ENCODE measurements at regions not wholly inside any gene's neighbourhood (a gene's known extent, or its start where the extent isn't known, plus 50 kb on each side); places are given as distances from the start of the nearest gene placed in this dataset.

DNA sequence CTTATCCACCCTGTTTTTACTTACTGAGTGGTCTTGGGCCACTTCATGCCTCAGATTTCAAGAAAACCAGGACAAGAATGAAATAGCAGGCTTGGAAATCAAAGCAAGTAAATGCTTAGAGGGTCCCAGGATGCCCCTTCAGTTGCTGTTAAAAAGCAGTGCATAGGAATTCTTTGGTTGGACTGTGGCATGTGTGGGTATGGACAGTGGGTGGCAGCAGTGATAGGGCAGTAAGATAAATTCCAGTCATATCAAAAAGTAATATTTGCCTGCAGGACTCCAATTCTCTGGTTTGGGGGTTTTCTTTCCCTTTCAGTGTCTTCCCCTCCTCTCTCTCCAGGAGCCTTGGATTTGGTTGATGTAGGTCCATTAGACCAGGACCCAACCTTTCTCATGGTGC, 306.7 kb upstream of the CLINT1 start:
- Histone ChIP-seq H3K27ac (ENCODE audit: low read length) (no peak overlapping the region), H3K36me3 (ENCODE audit: insufficient read depth, low read depth, low read length) (no peaks in the 10 kb centered on the region), H3K9me3 (ENCODE audit: insufficient read depth, low read depth, low read length) (no peaks in the 10 kb centered on the region), H3K27me3 (ENCODE audit: insufficient read depth, low read length) (no peaks in the 10 kb centered on the region), H3K4me3 (ENCODE audit: low read length) (no peak overlapping the region), H3K4me1 (ENCODE audit: insufficient read depth, low read length) (no peaks in the 10 kb centered on the region), H3K9ac (ENCODE audit: low read depth, low read length) (no peak overlapping the region)

DNA sequence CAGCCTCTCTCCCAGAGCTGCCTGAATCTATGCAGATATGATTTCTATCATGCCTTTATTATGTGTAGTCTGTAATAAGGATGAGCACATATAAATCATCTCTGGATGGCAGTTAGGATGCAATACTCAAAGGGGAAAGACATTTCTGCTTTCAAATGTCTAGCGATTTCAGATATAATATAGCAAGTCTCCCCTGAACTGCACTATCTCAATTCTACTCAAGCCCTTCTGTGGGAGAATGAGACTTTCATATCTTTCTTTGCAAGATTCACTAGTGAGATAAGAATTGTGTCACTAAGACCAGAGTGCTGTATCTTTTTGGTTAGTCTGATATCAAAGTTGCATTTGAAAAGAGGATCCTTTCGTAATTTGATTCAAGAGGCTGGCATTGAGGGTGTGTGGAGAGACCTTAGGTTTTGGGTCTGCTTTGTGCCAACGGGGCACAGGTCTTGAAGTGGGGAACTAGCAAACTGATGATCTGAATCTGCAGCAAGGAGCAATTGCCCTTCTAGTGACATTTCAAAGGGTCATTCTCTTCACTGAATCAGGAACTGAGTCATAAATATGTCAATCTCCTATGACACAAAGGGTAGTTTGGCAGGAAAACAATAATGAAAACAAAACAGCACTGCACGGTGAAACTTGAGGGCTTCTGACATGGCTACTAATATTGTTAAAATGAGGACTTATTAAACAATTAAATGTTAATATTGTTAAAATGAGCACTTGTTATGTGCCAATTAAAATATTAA, 305.5 kb upstream of the CLINT1 start:
- H3K27ac ChIP-seq (ENCODE audit: low read length): no peak overlapping the region
- no peaks in the 10 kb centered on the region for H3K4me1 ChIP-seq (ENCODE audit: insufficient read depth, low read length)
- no peaks in the 10 kb centered on the region for H3K27me3 ChIP-seq (ENCODE audit: insufficient read depth, low read length)
- no peak overlapping the region for H3K4me3 ChIP-seq (ENCODE audit: low read length)
- no peaks in the 10 kb centered on the region for H3K9me3 ChIP-seq (ENCODE audit: insufficient read depth, low read depth, low read length)
- no peak overlapping the region for H3K9ac ChIP-seq (ENCODE audit: low read depth, low read length)
- H3K36me3 ChIP-seq (ENCODE audit: insufficient read depth, low read depth, low read length): no peaks in the 10 kb centered on the region

DNA sequence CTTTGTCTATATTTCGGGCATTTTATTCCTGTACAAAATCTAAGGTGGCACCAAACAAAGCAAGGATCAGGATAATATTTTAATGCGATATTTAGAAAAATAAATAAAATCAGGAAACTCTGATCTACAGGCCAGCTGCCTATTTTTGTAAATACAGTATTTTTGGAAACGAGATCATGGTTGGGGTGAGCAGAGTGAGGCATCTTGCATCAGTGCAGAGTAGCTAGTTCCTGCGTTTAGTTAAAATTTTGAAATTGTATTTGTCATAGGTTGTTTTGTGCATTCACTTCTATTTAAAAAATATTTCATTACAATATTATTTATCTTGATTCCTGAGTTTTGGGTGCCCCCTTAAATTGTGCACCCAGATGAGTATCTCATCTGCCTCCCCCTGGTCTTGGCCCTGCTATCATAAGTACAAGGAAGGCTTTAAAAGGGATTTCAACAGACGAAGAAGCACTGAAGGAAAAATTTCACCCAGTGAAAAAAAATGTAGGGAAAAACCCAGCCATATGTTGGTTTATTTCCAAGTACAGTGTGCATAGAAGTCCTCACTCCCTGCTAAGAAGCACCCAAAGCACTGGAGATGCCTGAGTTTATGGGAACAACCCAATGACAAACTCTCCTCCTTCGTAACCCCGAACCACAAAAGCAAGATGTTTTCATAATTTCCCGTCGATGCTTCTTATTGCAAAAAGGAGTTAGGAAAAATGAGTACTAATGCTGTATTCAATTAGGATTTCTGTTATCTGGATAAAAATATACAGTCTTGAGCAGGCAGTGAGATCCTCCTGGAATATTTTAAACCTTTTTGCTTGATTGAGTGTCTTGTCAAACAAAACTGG, 304.7 kb upstream of the CLINT1 start:
- H3K9me3 ChIP-seq (ENCODE audit: insufficient read depth, low read depth, low read length): no peaks in the 10 kb centered on the region
- no peaks in the 10 kb centered on the region for H3K36me3 ChIP-seq (ENCODE audit: insufficient read depth, low read depth, low read length)
- H3K27me3 ChIP-seq (ENCODE audit: insufficient read depth, low read length): no peaks in the 10 kb centered on the region
- H3K9ac ChIP-seq (ENCODE audit: low read depth, low read length): no peak overlapping the region
- no peaks in the 10 kb centered on the region for H3K4me1 ChIP-seq (ENCODE audit: insufficient read depth, low read length)
- H3K27ac ChIP-seq (ENCODE audit: low read length): no peak overlapping the region
- no peak overlapping the region for H3K4me3 ChIP-seq (ENCODE audit: low read length)

DNA sequence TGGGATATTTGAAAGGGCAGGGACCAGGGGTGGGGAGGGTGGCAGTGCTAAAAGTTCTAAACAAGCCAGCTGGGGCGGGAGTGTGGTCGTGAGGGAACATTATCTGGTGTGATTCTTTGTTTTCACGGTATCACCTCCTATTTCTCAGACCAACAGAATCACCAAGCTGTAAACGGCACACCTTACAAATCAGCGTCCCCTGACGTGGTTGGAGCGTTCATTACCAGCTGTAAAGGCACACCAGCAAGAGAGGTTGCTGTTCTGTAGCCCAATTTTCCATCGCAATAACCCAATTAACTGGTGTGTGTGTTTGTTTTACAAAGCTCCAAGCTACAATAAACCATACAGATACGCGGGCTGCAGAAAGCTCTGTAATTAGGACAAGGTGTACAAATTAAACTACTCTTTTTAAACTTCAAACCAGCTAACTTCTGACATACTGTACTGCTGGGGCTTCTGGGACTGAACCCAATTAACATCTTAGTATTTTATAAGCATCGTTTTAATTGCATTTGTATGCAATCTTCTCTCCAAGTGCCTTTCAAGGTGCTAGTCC, 303.6 kb upstream of the CLINT1 start:
- H3K36me3 ChIP-seq (ENCODE audit: insufficient read depth, low read depth, low read length): no peaks in the 10 kb centered on the region
- H3K9ac ChIP-seq (ENCODE audit: low read depth, low read length): no peak overlapping the region
- H3K9me3 ChIP-seq (ENCODE audit: insufficient read depth, low read depth, low read length): no peaks in the 10 kb centered on the region
- H3K4me3 ChIP-seq (ENCODE audit: low read length): no peak overlapping the region
- H3K27ac ChIP-seq (ENCODE audit: low read length): no peak overlapping the region
- no peaks in the 10 kb centered on the region for H3K4me1 ChIP-seq (ENCODE audit: insufficient read depth, low read length)
- H3K27me3 ChIP-seq (ENCODE audit: insufficient read depth, low read length): no peaks in the 10 kb centered on the region

DNA sequence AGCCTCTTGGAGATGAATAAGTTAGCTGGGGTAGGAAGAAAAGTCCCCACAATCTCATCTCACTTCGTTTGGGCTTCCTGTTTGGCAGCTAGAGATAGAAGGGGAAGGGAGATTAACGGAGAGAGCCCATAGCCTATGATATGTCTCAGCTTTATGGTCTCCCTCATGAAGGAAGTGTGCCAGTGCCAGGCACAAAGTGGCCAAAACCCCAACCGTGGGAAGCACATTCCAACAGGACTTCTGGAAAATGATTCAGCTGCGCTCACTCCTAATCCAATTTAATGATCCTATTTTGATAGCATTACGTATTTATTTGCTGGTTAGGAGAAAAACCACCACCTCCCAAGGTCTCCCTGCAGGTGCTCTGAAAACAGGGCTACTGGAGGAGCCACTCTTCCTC, 303.1 kb upstream of the CLINT1 start:
- H3K4me1 ChIP-seq (ENCODE audit: insufficient read depth, low read length): no peaks in the 10 kb centered on the region
- H3K4me3 ChIP-seq (ENCODE audit: low read length): no peak overlapping the region
- no peaks in the 10 kb centered on the region for H3K9me3 ChIP-seq (ENCODE audit: insufficient read depth, low read depth, low read length)
- no peaks in the 10 kb centered on the region for H3K36me3 ChIP-seq (ENCODE audit: insufficient read depth, low read depth, low read length)
- no peak overlapping the region for H3K27ac ChIP-seq (ENCODE audit: low read length)
- no peak overlapping the region for H3K9ac ChIP-seq (ENCODE audit: low read depth, low read length)
- H3K27me3 ChIP-seq (ENCODE audit: insufficient read depth, low read length): no peaks in the 10 kb centered on the region

DNA sequence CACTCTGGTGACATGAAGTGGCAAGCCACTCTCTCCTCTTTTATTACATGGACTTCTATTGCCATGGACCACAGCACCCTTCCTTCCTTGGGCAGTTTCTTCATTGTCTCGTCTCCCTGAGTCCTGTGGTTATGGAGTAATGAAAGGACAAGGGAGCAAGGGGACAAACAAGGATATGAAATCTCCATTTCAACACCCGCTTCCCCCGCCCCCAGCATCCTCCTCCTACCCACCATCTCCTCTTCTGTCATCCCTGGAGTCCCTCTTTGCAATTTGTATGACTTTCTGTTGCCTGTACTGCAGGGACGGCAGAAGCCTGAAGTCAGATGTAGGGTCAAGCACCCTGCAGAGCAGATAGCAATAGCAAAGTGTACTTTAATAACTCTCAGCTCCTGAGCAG, 300.7 kb upstream of the CLINT1 start:
- H3K4me1 ChIP-seq (ENCODE audit: insufficient read depth, low read length): no peaks in the 10 kb centered on the region
- no peak overlapping the region for H3K4me3 ChIP-seq (ENCODE audit: low read length)
- H3K36me3 ChIP-seq (ENCODE audit: insufficient read depth, low read depth, low read length): no peaks in the 10 kb centered on the region
- no peak overlapping the region for H3K9ac ChIP-seq (ENCODE audit: low read depth, low read length)
- no peaks in the 10 kb centered on the region for H3K9me3 ChIP-seq (ENCODE audit: insufficient read depth, low read depth, low read length)
- no peaks in the 10 kb centered on the region for H3K27me3 ChIP-seq (ENCODE audit: insufficient read depth, low read length)
- H3K27ac ChIP-seq (ENCODE audit: low read length): no peak overlapping the region

DNA sequence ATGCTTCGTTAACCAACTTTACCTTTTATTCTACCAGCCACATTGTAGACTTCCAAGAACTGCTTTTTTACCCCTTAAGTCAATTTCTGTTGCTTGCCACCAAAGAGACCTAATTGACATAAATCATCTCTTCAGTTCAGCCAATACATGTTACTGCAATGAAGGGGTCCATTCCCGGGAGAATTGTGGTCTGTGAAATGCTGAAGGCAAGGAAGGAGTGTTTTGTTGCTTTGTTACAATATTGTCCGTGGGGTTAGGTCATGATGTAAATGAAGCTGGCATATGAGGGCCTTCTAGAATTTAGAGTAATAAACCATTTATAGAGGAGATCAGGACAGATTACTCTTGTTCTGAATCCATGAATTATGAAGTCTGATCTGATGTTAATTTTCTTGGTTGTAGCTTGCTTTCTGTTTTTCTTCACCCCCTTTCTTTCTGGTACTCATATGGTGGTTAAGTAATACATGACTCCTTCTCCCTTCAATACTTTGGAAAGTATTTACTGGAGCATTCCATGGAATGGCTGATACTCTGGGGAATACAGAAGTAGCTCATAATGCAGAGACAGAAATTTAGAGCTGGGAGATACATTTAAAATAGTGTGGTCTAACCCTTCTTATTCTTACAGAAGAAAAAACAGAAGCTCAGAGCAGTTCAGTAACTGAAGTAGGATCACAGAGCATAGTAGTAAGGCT, 297.0 kb upstream of the CLINT1 start:
- Histone ChIP-seq H3K9ac (ENCODE audit: low read depth, low read length) (no peak overlapping the region), H3K27me3 (ENCODE audit: insufficient read depth, low read length) (no peaks in the 10 kb centered on the region), H3K9me3 (ENCODE audit: insufficient read depth, low read depth, low read length) (no peaks in the 10 kb centered on the region), H3K36me3 (ENCODE audit: insufficient read depth, low read depth, low read length) (no peaks in the 10 kb centered on the region), H3K4me3 (ENCODE audit: low read length) (no peak overlapping the region), H3K4me1 (ENCODE audit: insufficient read depth, low read length) (no peaks in the 10 kb centered on the region), H3K27ac (ENCODE audit: low read length) (no peak overlapping the region)

DNA sequence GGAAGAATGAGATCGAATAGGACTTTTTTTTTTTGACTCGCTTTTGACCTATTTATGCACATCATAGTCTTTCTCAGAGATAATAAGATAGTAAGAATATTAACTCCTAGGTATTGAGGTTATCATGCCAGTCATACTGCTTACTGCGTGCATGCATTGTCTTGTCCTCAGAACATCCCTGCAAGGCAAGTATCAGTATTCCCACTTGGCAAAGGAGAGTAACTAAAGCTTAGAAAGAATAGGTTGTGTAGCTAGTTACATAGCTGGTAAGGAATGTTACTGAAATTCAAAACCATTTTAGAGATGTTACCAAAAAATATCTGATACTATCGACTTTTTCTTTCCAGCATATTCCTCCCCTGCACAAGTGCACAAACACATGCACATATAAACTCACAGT, 296.1 kb upstream of the CLINT1 start:
- no peaks in the 10 kb centered on the region for H3K9me3 ChIP-seq (ENCODE audit: insufficient read depth, low read depth, low read length)
- no peak overlapping the region for H3K9ac ChIP-seq (ENCODE audit: low read depth, low read length)
- no peaks in the 10 kb centered on the region for H3K36me3 ChIP-seq (ENCODE audit: insufficient read depth, low read depth, low read length)
- no peak overlapping the region for H3K27ac ChIP-seq (ENCODE audit: low read length)
- H3K4me3 ChIP-seq (ENCODE audit: low read length): no peak overlapping the region
- no peaks in the 10 kb centered on the region for H3K4me1 ChIP-seq (ENCODE audit: insufficient read depth, low read length)
- H3K27me3 ChIP-seq (ENCODE audit: insufficient read depth, low read length): no peaks in the 10 kb centered on the region

DNA sequence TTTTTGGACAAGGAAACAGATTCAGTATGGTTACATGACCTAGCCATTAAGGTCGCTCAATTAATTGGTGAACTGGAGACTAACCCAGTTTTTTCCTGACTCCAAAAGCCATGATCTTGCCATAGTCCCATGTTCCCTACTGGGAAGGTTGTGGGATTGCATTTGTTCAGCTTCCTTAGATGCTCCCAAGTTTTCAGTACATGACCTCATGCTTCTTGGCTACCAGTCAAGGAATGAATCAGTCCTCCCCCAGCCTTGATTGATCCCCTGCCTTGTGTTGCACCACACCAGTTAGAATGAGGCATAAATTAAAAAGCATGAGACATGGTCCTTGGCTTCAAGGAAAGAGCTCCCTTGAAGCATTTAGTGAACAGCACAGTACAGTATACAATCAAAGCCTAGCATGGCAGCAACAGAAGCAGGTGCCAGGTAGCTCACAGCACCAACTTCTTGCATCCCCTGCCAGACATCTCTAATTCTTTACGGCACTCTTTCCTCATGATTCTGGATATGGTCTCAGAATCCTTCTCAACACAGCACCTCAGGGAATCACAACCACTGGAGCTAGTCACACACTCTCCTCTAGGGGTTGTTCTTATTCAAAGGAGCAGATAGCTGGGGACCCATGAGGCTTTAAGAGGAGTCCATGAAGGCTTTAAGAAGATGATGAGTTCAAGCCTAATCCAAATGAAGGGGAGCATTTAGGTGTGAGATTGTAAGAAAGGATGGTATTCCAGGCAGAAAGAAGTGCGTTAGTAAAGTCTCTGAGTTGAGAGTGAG, 295.5 kb upstream of the CLINT1 start:
- no peaks in the 10 kb centered on the region for H3K4me1 ChIP-seq (ENCODE audit: insufficient read depth, low read length)
- H3K4me3 ChIP-seq (ENCODE audit: low read length): no peak overlapping the region
- no peak overlapping the region for H3K9ac ChIP-seq (ENCODE audit: low read depth, low read length)
- H3K9me3 ChIP-seq (ENCODE audit: insufficient read depth, low read depth, low read length): no peaks in the 10 kb centered on the region
- H3K27ac ChIP-seq (ENCODE audit: low read length): no peak overlapping the region
- H3K27me3 ChIP-seq (ENCODE audit: insufficient read depth, low read length): no peaks in the 10 kb centered on the region
- H3K36me3 ChIP-seq (ENCODE audit: insufficient read depth, low read depth, low read length): no peaks in the 10 kb centered on the region

DNA sequence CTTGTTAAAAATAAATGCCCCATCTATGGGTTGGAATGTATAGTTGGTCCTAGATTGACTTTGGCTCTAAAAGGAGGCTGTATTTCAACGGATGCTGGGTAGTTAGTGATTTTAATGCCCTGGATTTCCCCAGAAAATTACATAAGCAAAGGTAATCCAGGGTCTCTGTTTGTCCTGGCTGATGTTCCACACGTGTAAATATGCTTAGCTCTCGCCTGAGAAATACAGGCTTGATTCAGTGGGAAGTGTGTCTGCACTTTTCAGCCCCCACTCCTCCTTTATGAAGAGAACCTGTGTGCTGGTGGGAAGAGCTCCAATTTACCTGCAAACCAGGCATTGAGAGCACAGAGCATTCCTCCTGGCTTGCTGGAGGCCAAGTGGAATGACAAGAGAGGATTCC, 294.6 kb upstream of the CLINT1 start:
- H3K27ac ChIP-seq (ENCODE audit: low read length): no peak overlapping the region
- H3K4me3 ChIP-seq (ENCODE audit: low read length): no peak overlapping the region
- no peaks in the 10 kb centered on the region for H3K4me1 ChIP-seq (ENCODE audit: insufficient read depth, low read length)
- no peak overlapping the region for H3K9ac ChIP-seq (ENCODE audit: low read depth, low read length)
- no peaks in the 10 kb centered on the region for H3K9me3 ChIP-seq (ENCODE audit: insufficient read depth, low read depth, low read length)
- no peaks in the 10 kb centered on the region for H3K27me3 ChIP-seq (ENCODE audit: insufficient read depth, low read length)
- H3K36me3 ChIP-seq (ENCODE audit: insufficient read depth, low read depth, low read length): no peaks in the 10 kb centered on the region

DNA sequence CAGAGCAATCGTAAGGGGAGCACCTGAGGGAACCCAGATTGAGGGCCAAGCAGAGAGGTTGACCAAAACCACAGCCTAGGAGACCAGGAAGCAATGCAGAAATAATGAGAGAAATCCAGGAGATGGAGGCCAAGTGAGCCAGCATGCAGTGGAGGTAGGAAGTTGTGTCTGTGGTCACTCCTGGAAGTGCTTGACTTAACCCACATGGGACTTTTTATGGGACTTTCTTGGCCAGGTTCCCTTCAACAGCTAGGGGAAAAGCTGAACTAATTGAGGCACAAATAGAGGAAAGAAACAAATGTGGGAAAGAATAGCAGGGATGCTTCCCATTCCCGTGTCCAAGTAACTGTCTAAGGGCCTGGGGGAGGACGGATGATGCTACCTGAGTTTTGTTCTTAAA, 293.2 kb upstream of the CLINT1 start:
- no peak overlapping the region for H3K9ac ChIP-seq (ENCODE audit: low read depth, low read length)
- no peaks in the 10 kb centered on the region for H3K4me1 ChIP-seq (ENCODE audit: insufficient read depth, low read length)
- H3K27me3 ChIP-seq (ENCODE audit: insufficient read depth, low read length): no peaks in the 10 kb centered on the region
- no peaks in the 10 kb centered on the region for H3K36me3 ChIP-seq (ENCODE audit: insufficient read depth, low read depth, low read length)
- no peak overlapping the region for H3K4me3 ChIP-seq (ENCODE audit: low read length)
- no peaks in the 10 kb centered on the region for H3K9me3 ChIP-seq (ENCODE audit: insufficient read depth, low read depth, low read length)
- H3K27ac ChIP-seq (ENCODE audit: low read length): no peak overlapping the region

Measured in iPS-20b (cell line).